Right lobe of liver (tissue), 4 donors: ENCODE measurements at regions not wholly inside any gene's neighbourhood (a gene's known extent, or its start where the extent isn't known, plus 50 kb on each side); places are given as distances from the start of the nearest gene placed in this dataset.

Experiments
- CTCF ChIP-seq, 4 donors: fragments of 200-600 bp in 3 of 4; fragments of 450-650 bp in 1 of 4; IDR thresholded peaks; one replicate each; pipeline versions ENCODE4 v1.5.1 to v1.8.0; 2016 to 2022; ENCODE audit warnings: antibody characterized with exemption in 4 of 4, mild to moderate bottlenecking in 2 of 4
- POLR2A ChIP-seq: fragments of 450-650 bp; IDR thresholded peaks from one replicate; pipeline ENCODE4 v1.6.1; 2017; ENCODE audit warnings: antibody characterized with exemption, mild to moderate bottlenecking
- donor health status: DM: no; HTN: no; CAD: no.
- donor health status: DM: no; HTN: no; CAD: no.
- donor health status: DM: no; HTN: yes; CAD: no.

GRCh38 chr7:125089171-125089570, 159.5 kb upstream of the POT1 start:
- TF ChIP-seq CTCF (IDR thresholded peaks at IDR 0.05) = no peak
- no peak for TF ChIP-seq POLR2A
